Caco-2 (cell line): ENCODE measurements at regions not wholly inside any gene's neighbourhood (a gene's known extent, or its start where the extent isn't known, plus 50 kb on each side); places are given as distances from the start of the nearest gene placed in this dataset.

Experiments
- BruUV-seq: library from RNA; stranded (reverse); fragments of 400-500 nt; replicated peaks from 2 replicates; lab custom pipeline; 2021; lab: Mats Ljungman, UMichigan
- CTCF ChIA-PET: fragments of 300-600 bp; sonication (Branson Sonifier 250); formaldehyde crosslinking; loops from one replicate; lab custom pipeline; 2022; ENCODE audit warnings: antibody characterized with exemption; lab: Charles Lee
- POLR2A ChIA-PET: fragments of 300-600 bp; sonication (Branson Sonifier 250); formaldehyde crosslinking; loops from one replicate; lab custom pipeline; 2022; ENCODE audit warnings: antibody characterized with exemption; lab: Charles Lee
- DNase-seq, 2 experiments: peaks; one replicate each; pipeline versions ENCODE4 v3.0.0 to v3.0.0-alpha.2; 2020 to 2022
- H3K27me3 ChIP-seq: replicated peaks from 2 replicates; pipeline ENCODE4 v1.6.0; 2011; ENCODE audit warnings: low read length; ENCODE audit not compliant: control insufficient read depth, insufficient read depth
- H3K36me3 ChIP-seq: 2 replicates; pipeline ENCODE4 v1.5.1; 2011; ENCODE audit warnings: low read length; ENCODE audit not compliant: control insufficient read depth, insufficient read depth
- H3K4me1 ChIP-seq: fragments of 250-450 bp; sonication (Bioruptor Pico); 2 replicates; pipeline ENCODE4 v1.5.1; 2020; ENCODE audit warnings: mild to moderate bottlenecking
- H3K4me3 ChIP-seq: 2 replicates; pipeline ENCODE4 v1.5.1; 2011; ENCODE audit warnings: low read depth, mild to moderate bottlenecking, control low read depth, low read length
- H3K9me3 ChIP-seq: fragments of 250-450 bp; sonication (Bioruptor Pico); 2 replicates; pipeline ENCODE4 v1.5.1; 2020; ENCODE audit warnings: mild to moderate bottlenecking, moderate library complexity
- H3K27ac Mint-ChIP-seq: one replicate; pipeline ENCODE4 v1.8.0; 2022; ENCODE audit warnings: mixed read lengths; ENCODE audit not compliant: unreplicated experiment
- H3K27me3 Mint-ChIP-seq: one replicate; pipeline ENCODE4 v1.8.0; 2022; ENCODE audit warnings: mixed read lengths; ENCODE audit not compliant: insufficient read depth, unreplicated experiment
- H3K36me3 Mint-ChIP-seq: one replicate; pipeline ENCODE4 v1.8.0; 2022; ENCODE audit warnings: mild to moderate bottlenecking, mixed read lengths; ENCODE audit not compliant: insufficient read depth, unreplicated experiment
- H3K4me1 Mint-ChIP-seq: one replicate; pipeline ENCODE4 v1.8.0; 2022; ENCODE audit warnings: low read depth, mixed read lengths; ENCODE audit not compliant: unreplicated experiment
- H3K4me3 Mint-ChIP-seq: one replicate; pipeline ENCODE4 v1.8.0; 2022; ENCODE audit warnings: mild to moderate bottlenecking, moderate library complexity, mixed read lengths; ENCODE audit not compliant: unreplicated experiment
- H3K9me3 Mint-ChIP-seq: one replicate; pipeline ENCODE4 v1.8.0; 2022; ENCODE audit warnings: mixed read lengths; ENCODE audit not compliant: unreplicated experiment
- intact Hi-C: fragments of 100-400 bp; cut with micrococcal nuclease; formaldehyde crosslinking; loops from one replicate; pipeline ENCODE4 v1.10.0; 2022; ENCODE audit not compliant: unreplicated experiment
- TF ChIP-seq, protein P1 (sequence below), 2 experiments: fragments of 200-600 bp in 1 of 2; IDR thresholded peaks; 1 replicate in 1 of 2; 2 replicates in 1 of 2; pipeline versions ENCODE4 v1.5.1 to v1.8.0; 2011 to 2022; ENCODE audit warnings: antibody characterized with exemption in 1 of 2, control low read depth in 1 of 2, inconsistent platforms in 1 of 2, low read depth in 1 of 2, low read length in 1 of 2, mild to moderate bottlenecking in 1 of 2, moderate library complexity in 1 of 2; ENCODE audit not compliant: insufficient read depth in 1 of 2, severe bottlenecking in 1 of 2, unreplicated experiment in 1 of 2

- Histone ChIP-seq H3K27me3 (no peaks in the 10 kb centered on the region), H3K9me3 (no peaks in the 10 kb centered on the region), H3K4me1 (no peaks in the 10 kb centered on the region), H3K4me3 (no peak overlapping the region), H3K36me3 (no peaks in the 10 kb centered on the region)
- H3K36me3 Mint-ChIP-seq, result no peaks in the 10 kb centered on the region
- ChIA-PET CTCF (no interaction called here), POLR2A (no interaction called here)
- H3K4me1 Mint-ChIP-seq, result peaks cover 7% of the 10 kb centered on the region
- no TSS peak for BruUV-seq
- no peak overlapping the region for H3K4me3 Mint-ChIP-seq
- peaks cover 27% of the 10 kb centered on the region for H3K27me3 Mint-ChIP-seq
- H3K9me3 Mint-ChIP-seq, result no peaks in the 10 kb centered on the region
- no peak overlapping the region for H3K27ac Mint-ChIP-seq
- TF ChIP-seq, protein P1, sequence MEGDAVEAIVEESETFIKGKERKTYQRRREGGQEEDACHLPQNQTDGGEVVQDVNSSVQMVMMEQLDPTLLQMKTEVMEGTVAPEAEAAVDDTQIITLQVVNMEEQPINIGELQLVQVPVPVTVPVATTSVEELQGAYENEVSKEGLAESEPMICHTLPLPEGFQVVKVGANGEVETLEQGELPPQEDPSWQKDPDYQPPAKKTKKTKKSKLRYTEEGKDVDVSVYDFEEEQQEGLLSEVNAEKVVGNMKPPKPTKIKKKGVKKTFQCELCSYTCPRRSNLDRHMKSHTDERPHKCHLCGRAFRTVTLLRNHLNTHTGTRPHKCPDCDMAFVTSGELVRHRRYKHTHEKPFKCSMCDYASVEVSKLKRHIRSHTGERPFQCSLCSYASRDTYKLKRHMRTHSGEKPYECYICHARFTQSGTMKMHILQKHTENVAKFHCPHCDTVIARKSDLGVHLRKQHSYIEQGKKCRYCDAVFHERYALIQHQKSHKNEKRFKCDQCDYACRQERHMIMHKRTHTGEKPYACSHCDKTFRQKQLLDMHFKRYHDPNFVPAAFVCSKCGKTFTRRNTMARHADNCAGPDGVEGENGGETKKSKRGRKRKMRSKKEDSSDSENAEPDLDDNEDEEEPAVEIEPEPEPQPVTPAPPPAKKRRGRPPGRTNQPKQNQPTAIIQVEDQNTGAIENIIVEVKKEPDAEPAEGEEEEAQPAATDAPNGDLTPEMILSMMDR (IDR thresholded peaks at IDR 0.05; ENCODE audit: insufficient read depth in 1 of 2, low read depth in 1 of 2, low read length in 1 of 2, severe bottlenecking in 1 of 2, unreplicated experiment in 1 of 2), result no peak
- intact Hi-C loops, result no loop called here
- DNase-seq, result no peak
These were observed 74.6 kb downstream of the ZNF648 start for GRCh38 chr1:181986907-181987305.

GRCh38 chr1:181985936-181986906, 75.3 kb downstream of the ZNF648 start:
- Mint-ChIP-seq H3K27me3 (peaks cover 25% of the 10 kb centered on the region), H3K27ac (no peak overlapping the region), H3K36me3 (no peaks in the 10 kb centered on the region), H3K9me3 (no peaks in the 10 kb centered on the region), H3K4me3 (no peak overlapping the region), H3K4me1 (peaks cover 7% of the 10 kb centered on the region)
- H3K4me3 ChIP-seq, result no peak overlapping the region
- no peaks in the 10 kb centered on the region for H3K27me3 ChIP-seq
- DNase-seq, result no peak
- H3K4me1 ChIP-seq, result no peaks in the 10 kb centered on the region
- TF ChIP-seq, protein P1 (IDR thresholded peaks at IDR 0.05; ENCODE audit: insufficient read depth in 1 of 2, low read depth in 1 of 2, low read length in 1 of 2, severe bottlenecking in 1 of 2, unreplicated experiment in 1 of 2), result no peak
- no peaks in the 10 kb centered on the region for H3K36me3 ChIP-seq
- intact Hi-C loops, result no loop called here
- H3K9me3 ChIP-seq, result no peaks in the 10 kb centered on the region
- no TSS peak for BruUV-seq
- POLR2A ChIA-PET, result no interaction called here
- CTCF ChIA-PET, result no interaction called here

GRCh38 chr1:181985281-181985680, 76.2 kb downstream of the ZNF648 start:
- BruUV-seq, result no TSS peak
- no peaks in the 10 kb centered on the region for H3K27me3 ChIP-seq
- Mint-ChIP-seq H3K36me3 (no peaks in the 10 kb centered on the region), H3K27me3 (peaks cover 28% of the 10 kb centered on the region), H3K4me1 (peaks cover 7% of the 10 kb centered on the region), H3K27ac (no peak overlapping the region), H3K9me3 (no peaks in the 10 kb centered on the region), H3K4me3 (no peak overlapping the region)
- H3K9me3 ChIP-seq, result no peaks in the 10 kb centered on the region; the same call in 1 of the 2 replicates
- CTCF ChIA-PET, result no interaction called here
- TF ChIP-seq, protein P1 (IDR thresholded peaks at IDR 0.05; ENCODE audit: insufficient read depth in 1 of 2, low read depth in 1 of 2, low read length in 1 of 2, severe bottlenecking in 1 of 2, unreplicated experiment in 1 of 2), result no peak
- DNase-seq, result no peak
- no peaks in the 10 kb centered on the region for H3K4me1 ChIP-seq
- POLR2A ChIA-PET, result no interaction called here
- no peaks in the 10 kb centered on the region for H3K36me3 ChIP-seq
- intact Hi-C loops, result no loop called here
- H3K4me3 ChIP-seq, result no peak overlapping the region
